Spleen (tissue), 11 donors: ENCODE measurements at regions not wholly inside any gene's neighbourhood (a gene's known extent, or its start where the extent isn't known, plus 50 kb on each side); places are given as distances from the start of the nearest gene placed in this dataset.

Experiments
- DNase-seq: peaks from one replicate; pipeline ENCODE4 v3.0.0-alpha.2; 2020
- H3K27ac ChIP-seq, 8 donors: fragments of 200-600 bp; sonication (generic) in 7 of 8; 1 replicate in 4 of 8; 2 replicates in 4 of 8; pipeline versions ENCODE4 v1.5.0 to v1.8.0; 2016 to 2021; ENCODE audit warnings: inconsistent platforms in 4 of 8, mild to moderate bottlenecking in 4 of 8, moderate library complexity in 1 of 8
- H3K27me3 ChIP-seq, 7 donors: fragments of 200-600 bp; sonication (generic) in 6 of 7; replicated peaks in 1 of 7; 1 replicate in 4 of 7; 2 replicates in 3 of 7; pipeline versions ENCODE4 v1.5.0 to v1.8.0; 2016 to 2021; ENCODE audit warnings: inconsistent platforms in 3 of 7, mild to moderate bottlenecking in 1 of 7
- H3K36me3 ChIP-seq, 6 donors: fragments of 200-600 bp; sonication (generic) in 5 of 6; 1 replicate in 4 of 6; 2 replicates in 2 of 6; pipeline versions ENCODE4 v1.5.0 to v1.8.0; 2016 to 2021; ENCODE audit warnings: inconsistent platforms in 2 of 6
- H3K4me1 ChIP-seq, 6 donors: fragments of 200-600 bp; sonication (generic) in 5 of 6; 1 replicate in 3 of 6; 2 replicates in 3 of 6; pipeline versions ENCODE4 v1.5.0 to v1.8.0; 2016 to 2021; ENCODE audit warnings: inconsistent platforms in 3 of 6
- H3K4me3 ChIP-seq, 8 donors: fragments of 200-600 bp; sonication (generic) in 7 of 8; 1 replicate in 4 of 8; 2 replicates in 4 of 8; pipeline versions ENCODE4 v1.5.0 to v1.8.0; 2016 to 2021; ENCODE audit warnings: inconsistent platforms in 4 of 8, mild to moderate bottlenecking in 4 of 8, moderate library complexity in 2 of 8
- H3K9me3 ChIP-seq, 8 donors: fragments of 200-600 bp; sonication (generic) in 7 of 8; 1 replicate in 4 of 8; 2 replicates in 4 of 8; pipeline versions ENCODE4 v1.5.0 to v1.8.0; 2016 to 2021; ENCODE audit warnings: inconsistent platforms in 4 of 8
- CTCF ChIP-seq, 11 experiments: fragments of 200-600 bp in 7 of 11; fragments of 450-650 bp in 4 of 11; sonication (generic) in 4 of 11; IDR thresholded peaks in 8 of 11; conservative IDR thresholded peaks in 3 of 11; 1 replicate in 7 of 11; 2 replicates in 4 of 11; pipeline versions ENCODE4 v1.4.0 to v1.8.0; 2016 to 2021; ENCODE audit warnings: antibody characterized with exemption in 11 of 11, inconsistent platforms in 4 of 11, mild to moderate bottlenecking in 1 of 11
- POLR2A ChIP-seq, 3 donors: fragments of 450-650 bp; IDR thresholded peaks; one replicate each; pipeline ENCODE4 v1.5.1; 2017; ENCODE audit warnings: antibody characterized with exemption in 3 of 3, mild to moderate bottlenecking in 1 of 3
- POLR2AphosphoS5 ChIP-seq, 3 donors: sonication (generic); formaldehyde crosslinking; IDR thresholded peaks; one replicate each; pipeline ENCODE4 v1.5.1; 2017; ENCODE audit warnings: antibody characterized with exemption in 3 of 3
- WGBS, 5 donors: extraction: QIAGEN DNeasy Blood & Tissue Kit in 3 of 5; methylation state at CpG; one replicate each; pipeline versions ENCODE4 v1.1.5 to v1.1.7; 2013 to 2018; 5-methylcytosine and 5-hydroxymethylcytosine counted together
- intact Hi-C: fragments of 100-400 bp; cut with DNase I; formaldehyde crosslinking; loops from one replicate; pipeline ENCODE4 v1.15.0; 2023; ENCODE audit warnings: low total_unique reads
- donor health status: healthy with polysubstance abuse.
- donor health status: DM: no; HTN: no; CAD: no; lungs with moderate emphysema.
- donor health status: DM: no; HTN: no; CAD: no.
- donor health status: Bipolar disorder and iron deficiency.
- donor health status: healthy.
- donor health status: DM: no; HTN: no; CAD: no.
- donor health status: DM: yes; HTN: yes; CAD: no.

GRCh38 chr2:47255794-47256193 is 79.5 kb upstream of the CALM2 start:
- Histone ChIP-seq H3K4me3 (no peak overlapping the region), H3K4me1 (peaks cover 0 to 3% (median 0%) of the 10 kb centered on the region in 6 donors), H3K27ac (no peak overlapping the region), H3K27me3 (no peaks in the 10 kb centered on the region), H3K36me3 (no peaks in the 10 kb centered on the region), H3K9me3 (no peaks in the 10 kb centered on the region)
- 78 to 95% (median 81%) methylated on average over 1 to 4 of the region's 4 CpGs for WGBS, 5 donors
- no peak for DNase-seq
- TF ChIP-seq POLR2AphosphoS5 (IDR thresholded peaks at IDR 0.05) (no peak), CTCF (IDR thresholded peaks at IDR 0.05 in 8 of 11, conservative IDR thresholded peaks at IDR 0.05 in 3 of 11) (no peak), POLR2A (IDR thresholded peaks at IDR 0.05) (no peak)
- intact Hi-C loops: no loop called here

GRCh38 chr2:47254464-47254863 is 78.2 kb upstream of the CALM2 start:
- DNase-seq: no peak

GRCh38 chr2:47253447-47253846 is 77.1 kb upstream of the CALM2 start:
- intact Hi-C loops: no loop called here
- TF ChIP-seq CTCF (IDR thresholded peaks at IDR 0.05 in 8 of 11, conservative IDR thresholded peaks at IDR 0.05 in 3 of 11): no peak
- TF ChIP-seq POLR2A (IDR thresholded peaks at IDR 0.05): no peak
- no peaks in the 10 kb centered on the region for H3K9me3 ChIP-seq
- 92 to 99% (median 98%) methylated on average over 5 of the region's 5 CpGs for WGBS, 5 donors
- no peak for DNase-seq
- H3K27ac ChIP-seq: no peak overlapping the region
- H3K4me3 ChIP-seq: no peak overlapping the region
- no peaks in the 10 kb centered on the region for H3K36me3 ChIP-seq
- no peaks in the 10 kb centered on the region for H3K27me3 ChIP-seq
- H3K4me1 ChIP-seq: no peaks in the 10 kb centered on the region

More at GRCh38 chr2:47254464-47254863, 78.2 kb upstream of the CALM2 start:
- no peak for TF ChIP-seq CTCF (IDR thresholded peaks at IDR 0.05 in 8 of 11, conservative IDR thresholded peaks at IDR 0.05 in 3 of 11)
- TF ChIP-seq POLR2A (IDR thresholded peaks at IDR 0.05): no peak
- no peak for TF ChIP-seq POLR2AphosphoS5 (IDR thresholded peaks at IDR 0.05)
- WGBS, 5 donors: 42 to 78% (median 51%) methylated on average over 5 of the region's 5 CpGs
- Histone ChIP-seq H3K27ac (no peak overlapping the region), H3K36me3 (no peaks in the 10 kb centered on the region), H3K27me3 (no peaks in the 10 kb centered on the region), H3K9me3 (no peaks in the 10 kb centered on the region), H3K4me3 (no peak overlapping the region), H3K4me1 (no peaks in the 10 kb centered on the region)
- intact Hi-C loops: no loop called here

GRCh38 chr2:47251404-47251675 is 75.0 kb upstream of the CALM2 start:
- Histone ChIP-seq H3K36me3 (no peaks in the 10 kb centered on the region), H3K27ac (no peak overlapping the region), H3K27me3 (no peaks in the 10 kb centered on the region), H3K4me1 (no peaks in the 10 kb centered on the region), H3K4me3 (no peak overlapping the region), H3K9me3 (no peaks in the 10 kb centered on the region)
- 79 to 96% (median 92%) methylated on average over 3 of the region's 3 CpGs for WGBS, 5 donors
- TF ChIP-seq POLR2AphosphoS5 (IDR thresholded peaks at IDR 0.05) (no peak), POLR2A (IDR thresholded peaks at IDR 0.05) (no peak), CTCF (IDR thresholded peaks at IDR 0.05 in 8 of 11, conservative IDR thresholded peaks at IDR 0.05 in 3 of 11) (no peak)
- intact Hi-C loops: no loop called here
- no peak for DNase-seq
